ENCODE measurements at regions not wholly inside any gene's neighbourhood (a gene's known extent, or its start where the extent isn't known, plus 50 kb on each side); places are given as distances from the start of the nearest gene placed in this dataset.

GRCh38 chr3:178437236-178437635 is 99.0 kb upstream of the KCNMB2 start:
- no peak overlapping the region for H3K27ac ChIP-seq
- no peaks in the 10 kb centered on the region for H3K36me3 ChIP-seq
- H3K9me3 ChIP-seq: no peaks in the 10 kb centered on the region
- peaks cover 0 to 13% (median 2%) of the 10 kb centered on the region in 4 donors for H3K4me1 ChIP-seq
- no peak for TF ChIP-seq CTCF (IDR thresholded peaks at IDR 0.05)
- no peak overlapping the region for H3K4me3 ChIP-seq
- DNase-seq: no peak
- H3K27me3 ChIP-seq: no peaks in the 10 kb centered on the region
- intact Hi-C loops (cut with DNase I; ENCODE audit: low total_unique reads): loop anchor here (10.0 kb wide), 1 partner anchor 528 kb away; no protein-coding TSS in a partner anchor

- Histone ChIP-seq H3K9me3 (no peaks in the 10 kb centered on the region), H3K27me3 (no peaks in the 10 kb centered on the region), H3K4me3 (no peak overlapping the region), H3K36me3 (no peaks in the 10 kb centered on the region), H3K4me1 (peaks cover 0 to 13% (median 2%) of the 10 kb centered on the region in 4 donors), H3K27ac (no peak overlapping the region)
- no peak for DNase-seq
- no peak for TF ChIP-seq CTCF (IDR thresholded peaks at IDR 0.05)
- intact Hi-C loops (cut with DNase I; ENCODE audit: low total_unique reads): loop anchor here (10.0 kb wide), 1 partner anchor 525 kb away; no protein-coding TSS in a partner anchor
Observed at GRCh38 chr3:178439504-178439903, 96.7 kb upstream of the KCNMB2 start.

GRCh38 chr3:178440043-178440442 is 96.2 kb upstream of the KCNMB2 start:
- Histone ChIP-seq H3K27ac (no peak overlapping the region), H3K4me1 (peaks cover 0 to 13% (median 2%) of the 10 kb centered on the region in 4 donors), H3K9me3 (no peaks in the 10 kb centered on the region), H3K27me3 (no peaks in the 10 kb centered on the region), H3K36me3 (no peaks in the 10 kb centered on the region), H3K4me3 (no peak overlapping the region)
- no peak for TF ChIP-seq CTCF (IDR thresholded peaks at IDR 0.05)
- no peak for DNase-seq
- intact Hi-C loops (cut with DNase I; ENCODE audit: low total_unique reads): no loop called here

DNA sequence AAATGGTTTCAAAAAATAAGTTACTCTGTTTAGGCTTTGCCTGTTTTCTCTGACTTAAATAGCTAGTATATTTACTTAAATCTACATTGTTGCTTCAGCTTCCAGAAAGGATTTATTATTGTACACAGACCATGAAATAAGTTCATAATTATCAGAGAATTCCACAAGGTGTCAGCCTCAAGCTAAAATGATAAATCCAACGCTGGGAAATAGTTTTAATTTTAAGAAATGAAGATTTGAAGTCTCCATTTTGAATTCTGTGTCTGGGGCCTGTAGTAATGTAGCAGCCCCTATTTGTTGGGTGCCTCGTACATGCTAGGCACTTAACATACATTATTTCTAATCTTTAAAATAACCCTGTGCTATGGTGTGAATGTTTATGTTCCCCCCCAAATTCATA is 92.6 kb upstream of the KCNMB2 start:
- Histone ChIP-seq H3K9me3 (no peaks in the 10 kb centered on the region), H3K4me3 (no peak overlapping the region), H3K27me3 (no peaks in the 10 kb centered on the region), H3K36me3 (no peaks in the 10 kb centered on the region), H3K4me1 (no peaks in the 10 kb centered on the region), H3K27ac (no peak overlapping the region)
- intact Hi-C loops (cut with DNase I; ENCODE audit: low total_unique reads): no loop called here
- TF ChIP-seq CTCF (IDR thresholded peaks at IDR 0.05): no peak
- DNase-seq: no peak

DNA sequence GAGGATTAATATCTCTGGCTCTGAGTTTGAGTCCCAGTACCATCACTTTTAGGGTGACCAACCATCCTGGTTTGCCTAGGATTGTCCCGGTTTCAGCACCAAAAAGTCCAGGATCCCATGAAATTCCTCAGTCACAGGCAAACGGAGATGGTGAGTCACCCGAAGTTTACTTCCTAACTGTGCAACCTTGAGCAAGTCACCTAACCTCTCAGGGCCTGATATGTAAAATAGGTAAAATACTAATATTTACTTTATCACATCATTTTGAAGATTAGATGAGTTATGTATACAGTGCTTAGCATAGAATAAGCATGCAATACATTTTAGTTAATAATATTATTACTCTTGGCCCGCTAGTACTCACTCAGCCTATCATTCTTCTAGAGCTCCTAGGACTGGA is 91.1 kb upstream of the KCNMB2 start:
- H3K36me3 ChIP-seq: no peaks in the 10 kb centered on the region
- intact Hi-C loops (cut with DNase I; ENCODE audit: low total_unique reads): no loop called here
- no peak overlapping the region for H3K27ac ChIP-seq
- TF ChIP-seq CTCF (IDR thresholded peaks at IDR 0.05): no peak
- no peaks in the 10 kb centered on the region for H3K9me3 ChIP-seq
- H3K4me1 ChIP-seq: no peaks in the 10 kb centered on the region
- H3K4me3 ChIP-seq: no peak overlapping the region
- no peak for DNase-seq
- no peaks in the 10 kb centered on the region for H3K27me3 ChIP-seq

DNA sequence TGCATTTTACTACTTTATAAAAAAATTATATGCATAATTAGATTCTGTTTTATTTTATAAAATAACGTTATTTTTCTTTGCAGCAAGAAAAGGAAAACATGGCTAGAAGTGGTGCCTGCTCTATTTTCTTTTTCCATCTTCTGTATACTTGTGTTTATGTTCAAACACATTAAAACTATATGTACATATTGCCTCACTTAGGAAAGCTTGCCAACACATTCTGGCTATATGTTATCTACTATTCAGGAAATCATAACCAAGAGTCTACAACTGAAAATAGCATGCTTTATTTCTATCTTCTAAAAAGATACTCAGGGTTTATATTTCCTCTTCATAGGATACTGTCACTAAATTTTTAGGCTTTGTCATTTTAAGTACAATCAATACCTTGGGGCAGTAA is 90.2 kb upstream of the KCNMB2 start:
- no peak overlapping the region for H3K27ac ChIP-seq
- no peak for TF ChIP-seq CTCF (IDR thresholded peaks at IDR 0.05)
- H3K27me3 ChIP-seq: no peaks in the 10 kb centered on the region
- intact Hi-C loops (cut with DNase I; ENCODE audit: low total_unique reads): no loop called here
- H3K4me1 ChIP-seq: no peaks in the 10 kb centered on the region
- no peak overlapping the region for H3K4me3 ChIP-seq
- H3K36me3 ChIP-seq: no peaks in the 10 kb centered on the region
- H3K9me3 ChIP-seq: no peaks in the 10 kb centered on the region
- no peak for DNase-seq
